ENCODE measurements at regions not wholly inside any gene's neighbourhood (a gene's known extent, or its start where the extent isn't known, plus 50 kb on each side); places are given as distances from the start of the nearest gene placed in this dataset.

- no peak for TF ChIP-seq CTCF (IDR thresholded peaks at IDR 0.05)
- TF ChIP-seq POLR2A (IDR thresholded peaks at IDR 0.05), result no peak
- no peak for TF ChIP-seq EP300 (IDR thresholded peaks at IDR 0.05)
Measured at GRCh38 chr2:193076995-193077394, 882.3 kb upstream of the TMEFF2 start.

All from stomach (tissue), 4 donors.